Type B pancreatic cell (in vitro differentiated cells): ENCODE measurements at regions not wholly inside any gene's neighbourhood (a gene's known extent, or its start where the extent isn't known, plus 50 kb on each side); places are given as distances from the start of the nearest gene placed in this dataset.

Experiments
- DNase-seq: peaks from one replicate; pipeline ENCODE4 v3.0.0; 2021; ENCODE audit warnings: mixed read lengths; ENCODE audit not compliant: unreplicated experiment; ENCODE audit errors: extremely low spot score
- H3K27ac Mint-ChIP-seq: 2 replicates; pipeline ENCODE4 v1.8.0; 2021; ENCODE audit warnings: mild to moderate bottlenecking, mixed read lengths
- H3K27me3 Mint-ChIP-seq: 2 replicates; pipeline ENCODE4 v1.8.0; 2021; ENCODE audit warnings: mixed read lengths
- H3K36me3 Mint-ChIP-seq: 2 replicates; pipeline ENCODE4 v1.8.0; 2021; ENCODE audit warnings: mixed read lengths
- H3K4me1 Mint-ChIP-seq: one replicate; pipeline ENCODE4 v1.8.0; 2021; ENCODE audit warnings: mixed read lengths; ENCODE audit not compliant: unreplicated experiment
- H3K4me3 Mint-ChIP-seq: 2 replicates; pipeline ENCODE4 v1.8.0; 2021; ENCODE audit warnings: mild to moderate bottlenecking, mixed read lengths
- H3K9me3 Mint-ChIP-seq: 2 replicates; pipeline ENCODE4 v1.8.0; 2021; ENCODE audit warnings: mixed read lengths
- TF ChIP-seq, protein P1 (sequence below): fragments of 200-600 bp; sonication (generic); conservative IDR thresholded peaks from 2 replicates; pipeline ENCODE4 v1.5.0; 2021; ENCODE audit warnings: antibody characterized with exemption, mild to moderate bottlenecking

GRCh38 chr16:87002717-87003413, 314.3 kb downstream of the C16orf95 start:
- Mint-ChIP-seq H3K27me3 (peaks cover 18% of the 10 kb centered on the region), H3K9me3 (peaks cover 4% of the 10 kb centered on the region)

GRCh38 chr16:87003414-87003755, 313.8 kb downstream of the C16orf95 start:
- Mint-ChIP-seq H3K27me3 (peaks cover 17% of the 10 kb centered on the region), H3K4me3 (no peak overlapping the region), H3K4me1 (peaks cover 17% of the 10 kb centered on the region), H3K27ac (no peak overlapping the region), H3K9me3 (peaks cover 4% of the 10 kb centered on the region), H3K36me3 (no peaks in the 10 kb centered on the region)
- TF ChIP-seq, protein P1, sequence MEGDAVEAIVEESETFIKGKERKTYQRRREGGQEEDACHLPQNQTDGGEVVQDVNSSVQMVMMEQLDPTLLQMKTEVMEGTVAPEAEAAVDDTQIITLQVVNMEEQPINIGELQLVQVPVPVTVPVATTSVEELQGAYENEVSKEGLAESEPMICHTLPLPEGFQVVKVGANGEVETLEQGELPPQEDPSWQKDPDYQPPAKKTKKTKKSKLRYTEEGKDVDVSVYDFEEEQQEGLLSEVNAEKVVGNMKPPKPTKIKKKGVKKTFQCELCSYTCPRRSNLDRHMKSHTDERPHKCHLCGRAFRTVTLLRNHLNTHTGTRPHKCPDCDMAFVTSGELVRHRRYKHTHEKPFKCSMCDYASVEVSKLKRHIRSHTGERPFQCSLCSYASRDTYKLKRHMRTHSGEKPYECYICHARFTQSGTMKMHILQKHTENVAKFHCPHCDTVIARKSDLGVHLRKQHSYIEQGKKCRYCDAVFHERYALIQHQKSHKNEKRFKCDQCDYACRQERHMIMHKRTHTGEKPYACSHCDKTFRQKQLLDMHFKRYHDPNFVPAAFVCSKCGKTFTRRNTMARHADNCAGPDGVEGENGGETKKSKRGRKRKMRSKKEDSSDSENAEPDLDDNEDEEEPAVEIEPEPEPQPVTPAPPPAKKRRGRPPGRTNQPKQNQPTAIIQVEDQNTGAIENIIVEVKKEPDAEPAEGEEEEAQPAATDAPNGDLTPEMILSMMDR = no peak
- DNase-seq = no peak

More at GRCh38 chr16:87002717-87003413, 314.3 kb downstream of the C16orf95 start:
- peaks cover 17% of the 10 kb centered on the region for H3K4me1 Mint-ChIP-seq
- no peak overlapping the region for H3K4me3 Mint-ChIP-seq
- H3K27ac Mint-ChIP-seq = peak overlapping the region; percentile 9
- TF ChIP-seq, protein P1 = no peak
- H3K36me3 Mint-ChIP-seq = no peaks in the 10 kb centered on the region
- DNase-seq = no peak

DNA sequence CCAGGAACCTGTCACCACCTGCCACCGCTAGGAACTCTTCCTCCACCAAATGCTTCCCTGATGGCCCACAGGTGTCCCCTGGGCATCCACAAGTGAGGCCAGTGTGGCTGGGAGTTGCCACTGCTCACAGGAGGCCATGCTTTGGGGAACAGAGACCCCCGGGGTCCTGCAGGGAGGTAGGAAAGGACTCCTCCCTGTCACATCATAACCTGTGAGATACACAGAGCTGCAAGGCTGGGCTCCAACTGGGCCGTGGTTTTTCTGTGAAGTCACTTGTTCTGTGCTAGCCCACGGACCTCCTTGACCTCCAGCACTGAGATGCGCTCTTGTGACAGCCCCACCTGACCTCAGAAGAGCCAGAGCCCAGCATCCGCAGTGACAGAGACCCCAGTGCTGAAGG, 311.2 kb downstream of the C16orf95 start:
- TF ChIP-seq, protein P1 = no peak
- Mint-ChIP-seq H3K27me3 (peaks cover 18% of the 10 kb centered on the region), H3K27ac (no peak overlapping the region), H3K4me1 (peaks cover 6% of the 10 kb centered on the region), H3K9me3 (peaks cover 4% of the 10 kb centered on the region), H3K36me3 (no peaks in the 10 kb centered on the region), H3K4me3 (no peak overlapping the region)
- no peak for DNase-seq

DNA sequence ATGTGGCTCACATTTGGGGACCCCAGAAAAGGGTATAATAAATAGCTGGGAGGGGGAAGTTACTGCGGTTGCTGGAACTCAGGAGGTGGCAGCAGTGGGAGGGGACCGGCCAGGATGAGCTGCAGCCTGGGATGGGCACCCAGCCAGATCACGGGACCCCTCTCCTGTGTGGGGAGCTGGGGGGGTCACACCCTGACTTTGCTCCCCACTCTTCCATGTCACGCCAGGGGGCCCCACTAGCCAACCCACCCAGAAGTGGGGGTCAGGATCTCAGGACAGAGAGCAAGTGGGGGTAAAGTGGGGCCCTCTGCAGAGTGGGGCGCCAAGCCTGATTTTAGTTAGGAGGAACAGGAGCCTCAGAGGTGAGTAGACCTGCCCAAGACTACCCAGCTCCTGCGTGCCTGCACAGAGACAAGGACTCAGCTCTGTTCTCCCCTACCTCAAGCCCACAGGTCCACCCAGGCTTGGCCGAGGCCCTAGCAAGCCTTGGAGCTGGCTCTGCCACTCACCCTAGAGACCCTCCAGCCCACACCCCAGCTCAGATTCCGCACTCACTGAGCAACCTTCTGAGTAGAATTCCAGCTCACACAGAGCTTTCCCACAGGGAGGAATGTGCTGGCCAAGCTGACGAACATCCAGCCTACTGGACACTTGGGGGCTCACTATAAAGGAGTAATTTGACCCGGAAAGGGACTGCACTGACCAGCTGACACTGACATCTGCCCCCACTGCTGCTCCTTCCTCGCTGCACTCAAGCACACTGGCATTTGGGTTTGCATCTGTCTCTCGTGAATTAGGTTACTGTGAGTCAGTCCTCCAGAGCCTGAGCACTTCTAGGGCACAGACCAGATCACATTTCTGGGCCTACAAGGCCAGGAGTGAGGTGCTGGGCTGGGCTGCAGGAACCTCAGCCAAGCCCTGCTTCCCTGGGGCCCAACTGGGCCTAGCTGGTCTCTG, 310.1 kb downstream of the C16orf95 start:
- no peak for DNase-seq
- Mint-ChIP-seq H3K27ac (no peak overlapping the region), H3K9me3 (peaks cover 4% of the 10 kb centered on the region), H3K4me3 (no peak overlapping the region), H3K27me3 (peaks cover 22% of the 10 kb centered on the region), H3K4me1 (peaks cover 6% of the 10 kb centered on the region), H3K36me3 (no peaks in the 10 kb centered on the region)
- TF ChIP-seq, protein P1 = no peak

GRCh38 chr16:87007907-87008306, 309.3 kb downstream of the C16orf95 start:
- TF ChIP-seq, protein P1 = no peak
- Mint-ChIP-seq H3K27ac (no peak overlapping the region), H3K4me3 (no peak overlapping the region), H3K27me3 (peaks cover 21% of the 10 kb centered on the region), H3K9me3 (peaks cover 4% of the 10 kb centered on the region), H3K4me1 (peaks cover 4% of the 10 kb centered on the region), H3K36me3 (no peaks in the 10 kb centered on the region)
- no peak for DNase-seq
